Neural progenitor cell (in vitro differentiated cells): ENCODE measurements at regions not wholly inside any gene's neighbourhood (a gene's known extent, or its start where the extent isn't known, plus 50 kb on each side); places are given as distances from the start of the nearest gene placed in this dataset.

Experiments
- EZH2 ChIP-seq: fragments of 200-600 bp; sonication (generic); IDR thresholded peaks from 2 replicates; pipeline ENCODE4 v1.6.1; 2017; ENCODE audit warnings: antibody characterized with exemption, mild to moderate bottlenecking, moderate library complexity
- TF ChIP-seq, protein P1 (sequence below): fragments of 200-600 bp; sonication (generic); IDR thresholded peaks from 2 replicates; pipeline ENCODE4 v1.5.1; 2017; ENCODE audit warnings: antibody characterized with exemption, mild to moderate bottlenecking

DNA sequence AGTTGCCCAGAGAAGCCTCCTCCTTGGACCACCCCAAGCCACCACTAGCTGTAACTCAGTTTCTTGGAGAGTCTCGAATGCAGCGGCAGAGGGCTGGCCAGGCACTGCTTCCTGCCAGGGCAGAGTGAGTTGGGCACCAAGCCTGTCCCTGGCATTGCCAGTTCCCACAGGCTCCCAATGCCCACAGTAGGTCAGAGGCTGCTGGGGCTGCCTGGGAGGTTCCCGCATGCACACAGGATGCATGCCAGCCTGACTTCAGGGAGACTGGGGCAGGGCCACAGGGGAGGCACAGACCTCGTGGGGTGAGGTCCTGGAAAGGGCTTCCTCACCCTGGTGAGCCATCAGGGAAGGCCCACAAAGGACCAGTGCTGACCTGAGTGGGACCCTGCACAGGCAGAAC, 152.8 kb downstream of the ZNF248 start:
- TF ChIP-seq, protein P1, sequence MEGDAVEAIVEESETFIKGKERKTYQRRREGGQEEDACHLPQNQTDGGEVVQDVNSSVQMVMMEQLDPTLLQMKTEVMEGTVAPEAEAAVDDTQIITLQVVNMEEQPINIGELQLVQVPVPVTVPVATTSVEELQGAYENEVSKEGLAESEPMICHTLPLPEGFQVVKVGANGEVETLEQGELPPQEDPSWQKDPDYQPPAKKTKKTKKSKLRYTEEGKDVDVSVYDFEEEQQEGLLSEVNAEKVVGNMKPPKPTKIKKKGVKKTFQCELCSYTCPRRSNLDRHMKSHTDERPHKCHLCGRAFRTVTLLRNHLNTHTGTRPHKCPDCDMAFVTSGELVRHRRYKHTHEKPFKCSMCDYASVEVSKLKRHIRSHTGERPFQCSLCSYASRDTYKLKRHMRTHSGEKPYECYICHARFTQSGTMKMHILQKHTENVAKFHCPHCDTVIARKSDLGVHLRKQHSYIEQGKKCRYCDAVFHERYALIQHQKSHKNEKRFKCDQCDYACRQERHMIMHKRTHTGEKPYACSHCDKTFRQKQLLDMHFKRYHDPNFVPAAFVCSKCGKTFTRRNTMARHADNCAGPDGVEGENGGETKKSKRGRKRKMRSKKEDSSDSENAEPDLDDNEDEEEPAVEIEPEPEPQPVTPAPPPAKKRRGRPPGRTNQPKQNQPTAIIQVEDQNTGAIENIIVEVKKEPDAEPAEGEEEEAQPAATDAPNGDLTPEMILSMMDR: no peak
- no peak for TF ChIP-seq EZH2
